GM12878 (cell line): ENCODE measurements at regions not wholly inside any gene's neighbourhood (a gene's known extent, or its start where the extent isn't known, plus 50 kb on each side); places are given as distances from the start of the nearest gene placed in this dataset.

ENCODE experiments used
- ATAC-seq: fragments of 200-7000 bp; cut with Tn5 transposase; 3 replicates; pipeline ENCODE4 v1.9.1; 2020; ENCODE audit warnings: mild to moderate bottlenecking, moderate library complexity
- BruUV-seq: library from RNA; stranded (reverse); fragments of 400-500 nt; replicated peaks from 2 replicates; lab custom pipeline; 2021; lab: Mats Ljungman, UMichigan
- CTCF ChIA-PET: fragments of 300-600 bp; sonication (Branson Sonifier 250); formaldehyde crosslinking; extraction: SDS; loops from one replicate; lab custom pipeline; 2021; ENCODE audit warnings: inconsistent platforms; lab: Yijun Ruan, JAX
- POLR2A ChIA-PET: fragments of 350-600 bp; formaldehyde crosslinking; extraction: SDS; loops from one replicate; lab custom pipeline; 2021; ENCODE audit warnings: inconsistent platforms; lab: Charles Lee
- RAD21 ChIA-PET: fragments of 300-600 bp; sonication (Branson Sonifier 250); formaldehyde crosslinking; loops from one replicate; lab custom pipeline; 2023; ENCODE audit warnings: antibody characterized with exemption; ENCODE audit not compliant: unreplicated experiment; lab: Charles Lee
- SMC1A ChIA-PET: fragments of 300-600 bp; sonication (Branson Sonifier 250); formaldehyde crosslinking; loops from one replicate; lab custom pipeline; 2023; ENCODE audit not compliant: unreplicated experiment, uncharacterized antibody; lab: Charles Lee
- DNase-seq: peaks from one replicate; pipeline ENCODE4 v3.0.0-alpha.2; 2011; ENCODE audit warnings: low read depth, low spot score
- FAIRE-seq: peaks from 3 replicates; lab custom pipeline; 2011; peaks lifted over from hg19 to GRCh38; lab: Jason Lieb, UNC
- H2AFZ ChIP-seq: 2 replicates; pipeline ENCODE4 v1.6.0; 2011; ENCODE audit warnings: low read depth, low read length, control low read depth; ENCODE audit not compliant: control insufficient read depth
- H3K27ac ChIP-seq: 2 replicates; pipeline ENCODE4 v1.5.1; 2011; ENCODE audit warnings: control low read depth; ENCODE audit not compliant: control insufficient read depth, insufficient read depth
- H3K27me3 ChIP-seq, 2 experiments: replicated peaks in 1 of 2; 2 replicates each; pipeline versions ENCODE4 v1.6.0 to v1.6.1; 2011; ENCODE audit warnings: low read length in 1 of 2; ENCODE audit not compliant: control insufficient read depth in 2 of 2, insufficient read depth in 2 of 2
- H3K36me3 ChIP-seq, 2 experiments: 2 replicates each; pipeline ENCODE4 v1.5.1; 2011; ENCODE audit warnings: low read length in 1 of 2; ENCODE audit not compliant: control insufficient read depth in 2 of 2, insufficient read depth in 2 of 2
- H3K4me1 ChIP-seq: 2 replicates; pipeline ENCODE4 v1.6.1; 2011; ENCODE audit warnings: mild to moderate bottlenecking, low read length, moderate library complexity, mixed read lengths; ENCODE audit not compliant: control insufficient read depth, insufficient read depth
- H3K4me2 ChIP-seq: 2 replicates; pipeline ENCODE4 v1.6.0; 2011; ENCODE audit warnings: control low read depth; ENCODE audit not compliant: control insufficient read depth, insufficient read depth
- H3K4me3 ChIP-seq: fragments of 200-600 bp; sonication (generic); 2 replicates; pipeline ENCODE4 v1.5.1; 2016
- H3K79me2 ChIP-seq: 2 replicates; pipeline ENCODE4 v1.6.0; 2011; ENCODE audit warnings: low read length; ENCODE audit not compliant: control insufficient read depth, insufficient read depth
- H3K9ac ChIP-seq: 2 replicates; pipeline ENCODE4 v1.8.0; 2011; ENCODE audit warnings: low read length, control low read depth, mixed read lengths; ENCODE audit not compliant: control insufficient read depth, insufficient read depth
- H3K9me3 ChIP-seq: replicated peaks from 3 replicates; pipeline ENCODE4 v1.5.1; 2011; ENCODE audit warnings: mild to moderate bottlenecking, low read length; ENCODE audit not compliant: control insufficient read depth, insufficient read depth
- H4K20me1 ChIP-seq: 2 replicates; pipeline ENCODE4 v1.6.0; 2011; ENCODE audit not compliant: control insufficient read depth, insufficient read depth
- BRCA1 ChIP-seq: IDR thresholded peaks from 2 replicates; pipeline ENCODE4 v1.6.1; 2011; ENCODE audit warnings: low read depth, low read length, improper control_type of control experiment
- FOXK2 ChIP-seq: fragments of 450-650 bp; IDR thresholded peaks from 2 replicates; pipeline ENCODE4 v1.6.1; 2017; ENCODE audit warnings: mild to moderate bottlenecking, moderate library complexity
- HDGF ChIP-seq: fragments of 450-650 bp; IDR thresholded peaks from 2 replicates; pipeline ENCODE4 v1.6.1; 2016; ENCODE audit warnings: antibody characterized with exemption
- JUND ChIP-seq: IDR thresholded peaks from 2 replicates; pipeline ENCODE4 v1.6.1; 2012; ENCODE audit warnings: low read depth, mild to moderate bottlenecking, low read length, improper control_type of control experiment, moderate library complexity
- KLF5 ChIP-seq: fragments of 450-650 bp; IDR thresholded peaks from 2 replicates; pipeline ENCODE4 v1.6.1; 2014; ENCODE audit warnings: mild to moderate bottlenecking; ENCODE audit not compliant: partially characterized antibody
- LARP7 ChIP-seq: fragments of 450-650 bp; IDR thresholded peaks from 2 replicates; pipeline ENCODE4 v1.6.1; 2017; ENCODE audit warnings: mild to moderate bottlenecking
- MYC ChIP-seq: IDR thresholded peaks from 2 replicates; pipeline ENCODE4 v1.6.1; 2011; ENCODE audit warnings: mild to moderate bottlenecking, low read length, moderate library complexity, inconsistent platforms; ENCODE audit not compliant: insufficient read depth, insufficient replicate concordance, insufficient read length, severe bottlenecking
- SIN3A ChIP-seq: IDR thresholded peaks from 2 replicates; pipeline ENCODE4 v1.6.1; 2012; ENCODE audit warnings: low read depth, low read length, improper control_type of control experiment
- SIX5 ChIP-seq: IDR thresholded peaks from 2 replicates; pipeline ENCODE4 v1.6.1; 2011; ENCODE audit warnings: mild to moderate bottlenecking, low read depth, low read length, moderate library complexity; ENCODE audit not compliant: severe bottlenecking
- SMC3 ChIP-seq: IDR thresholded peaks from 2 replicates; pipeline ENCODE4 v1.6.1; 2011; ENCODE audit warnings: low read length, improper control_type of control experiment, borderline replicate concordance
- ZBTB40 ChIP-seq: fragments of 450-650 bp; IDR thresholded peaks from 2 replicates; pipeline ENCODE4 v1.6.1; 2016; ENCODE audit warnings: mild to moderate bottlenecking, moderate library complexity, borderline replicate concordance
- ZSCAN29 ChIP-seq: fragments of 450-650 bp; IDR thresholded peaks from 2 replicates; pipeline ENCODE4 v1.6.1; 2017; ENCODE audit warnings: mild to moderate bottlenecking, moderate library complexity
- WGBS: methylation state at CpG from one replicate; pipeline ENCODE4 v1.1.6; 2016; ENCODE audit warnings: low lambda C conversion rate; ENCODE audit not compliant: insufficient replicate concordance, insufficient coverage; ENCODE audit errors: missing lambda C conversion rate; 5-methylcytosine and 5-hydroxymethylcytosine counted together
- in situ Hi-C: fragments of 300-500 bp; cut with MboI; formaldehyde crosslinking; loops from 9 replicates; pipeline ENCODE4 v1.14.3; 2018; ENCODE audit warnings: mixed read lengths
- intact Hi-C: fragments of 100-400 bp; cut with micrococcal nuclease; formaldehyde crosslinking; loops from one replicate; pipeline ENCODE4 v1.14.2; 2022; ENCODE audit not compliant: unreplicated experiment

GRCh38 chr5:170173227-170173626, 59.6 kb upstream of the C5orf58 start:
- ChIA-PET POLR2A (no interaction called here), CTCF (interaction anchor here (2.0 kb wide), 1 partner anchor 11 kb away, joined by 15 read pairs; no protein-coding TSS in a partner anchor), SMC1A (interaction anchor here (1.2 to 2.8 kb wide), 2 partner anchors 10 to 22 kb away, joined by 3 to 11 read pairs; no protein-coding TSS in a partner anchor), RAD21 (interaction anchor here (1.6 kb wide), 1 partner anchor 11 kb away, joined by 6 read pairs; no protein-coding TSS in a partner anchor)
- TF ChIP-seq SMC3, result no peak
- TF ChIP-seq BRCA1, result no peak
- no peak for TF ChIP-seq JUND
- no peak for TF ChIP-seq KLF5
- no peak for FAIRE-seq
- Histone ChIP-seq H2AFZ (no peak overlapping the region), H4K20me1 (no peaks in the 10 kb centered on the region; the same call in 1 of the 2 replicates), H3K36me3 (no peaks in the 10 kb centered on the region), H3K4me3 (no peak overlapping the region), H3K79me2 (no peaks in the 10 kb centered on the region), H3K9ac (no peak overlapping the region), H3K27ac (no peak overlapping the region), H3K4me1 (peaks cover 6% of the 10 kb centered on the region), H3K4me2 (no peak overlapping the region), H3K27me3 (peaks cover 0 to 1% of the 10 kb centered on the region in 2 experiments; a peak in 2 of 4 replicates), H3K9me3 (no peaks in the 10 kb centered on the region)
- in situ Hi-C loops, result no loop called here
- ATAC-seq, result no peak
- intact Hi-C loops, result no loop called here
- WGBS, result 22% methylated on average over 4 of the region's 4 CpGs
- no TSS peak for BruUV-seq
- no peak for DNase-seq

- H2AFZ ChIP-seq, result no peak overlapping the region
- TF ChIP-seq FOXK2 (no peak), LARP7 (no peak), MYC (no peak), SIN3A (no peak), ZSCAN29 (no peak), SMC3 (no peak), HDGF (no peak), SIX5 (no peak), ZBTB40 (no peak), KLF5 (no peak)
Observed at GRCh38 chr5:170173647-170174046, 59.1 kb upstream of the C5orf58 start.

More at GRCh38 chr5:170173647-170174046, 59.1 kb upstream of the C5orf58 start:
- Histone ChIP-seq H3K27ac (no peak overlapping the region), H3K4me2 (no peak overlapping the region), H3K4me1 (peaks cover 3% of the 10 kb centered on the region), H3K9me3 (no peaks in the 10 kb centered on the region), H4K20me1 (no peaks in the 10 kb centered on the region; the same call in 1 of the 2 replicates), H3K4me3 (no peak overlapping the region), H3K36me3 (no peaks in the 10 kb centered on the region), H3K27me3 (peaks cover 0 to 1% of the 10 kb centered on the region in 2 experiments; a peak in 2 of 4 replicates), H3K79me2 (no peaks in the 10 kb centered on the region), H3K9ac (no peak overlapping the region)
- CTCF ChIA-PET, result interaction anchor here (1.8 to 2.0 kb wide), 2 partner anchors 11 to 72 kb away, joined by 4 to 15 read pairs; no protein-coding TSS in a partner anchor
- POLR2A ChIA-PET, result no interaction called here
- DNase-seq (no peak), ATAC-seq (no peak), FAIRE-seq (no peak)
- WGBS, result 21% methylated on average over 5 of the region's 5 CpGs
- in situ Hi-C loops (no loop called here), intact Hi-C loops (no loop called here)
- BruUV-seq, result no TSS peak
- SMC1A ChIA-PET, result interaction anchor here (2.8 kb wide), 1 partner anchor 9 kb away, joined by 11 read pairs; no protein-coding TSS in a partner anchor
- RAD21 ChIA-PET, result interaction anchor here (1.6 kb wide), 1 partner anchor 11 kb away, joined by 6 read pairs; no protein-coding TSS in a partner anchor
